ENCODE measurements at regions not wholly inside any gene's neighbourhood (a gene's known extent, or its start where the extent isn't known, plus 50 kb on each side); places are given as distances from the start of the nearest gene placed in this dataset.

DNA sequence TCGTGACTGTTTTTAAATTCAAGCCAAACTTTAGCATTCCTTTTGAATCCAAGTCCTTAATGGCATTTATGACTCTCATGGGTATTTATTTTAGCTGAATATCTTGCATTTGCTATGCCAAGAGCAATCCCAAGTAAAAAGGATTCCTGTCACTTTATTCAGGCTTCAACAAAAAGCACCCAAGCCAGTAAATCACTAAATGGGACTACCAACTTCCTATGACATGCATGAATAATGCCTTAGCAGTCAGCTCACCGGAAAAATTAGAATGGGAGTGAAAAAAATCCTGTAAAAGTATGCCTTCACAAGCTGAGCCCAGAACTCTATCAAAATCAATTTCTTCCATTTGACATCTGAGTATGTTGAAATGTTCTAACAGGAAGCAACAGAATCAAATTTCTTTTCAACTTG, 1297.9 kb downstream of the ROBO2 start (continued):
- TF ChIP-seq ZNF710 (CRISPR knock-in tag; IDR thresholded peaks at IDR 0.05; ENCODE audit: borderline replicate concordance) = no peak
- TF ChIP-seq ZNF460 (CRISPR knock-in tag; IDR thresholded peaks at IDR 0.05; ENCODE audit: borderline replicate concordance) = no peak
- TF ChIP-seq ZMYM3 (CRISPR knock-in tag; IDR thresholded peaks at IDR 0.05) = no peak
- TF ChIP-seq ZNF607 (CRISPR knock-in tag; IDR thresholded peaks at IDR 0.05; ENCODE audit: borderline replicate concordance) = no peak

- no peak for FAIRE-seq
- H3K4me2 ChIP-seq (ENCODE audit: low read depth, low read length) = no peak overlapping the region
Measured at GRCh38 chr3:78338405-78338804, 1298.5 kb downstream of the ROBO2 start.

More at GRCh38 chr3:78338405-78338804, 1298.5 kb downstream of the ROBO2 start:
- Histone ChIP-seq H3K4me1 (ENCODE audit: insufficient read depth, low read length) (no peaks in the 10 kb centered on the region), H4K20me1 (ENCODE audit: insufficient read depth, low read length) (no peaks in the 10 kb centered on the region), H3K79me2 (ENCODE audit: insufficient read depth, low read length) (no peaks in the 10 kb centered on the region), H3K9ac (ENCODE audit: insufficient read depth, low read depth, low read length) (no peak overlapping the region), H3K9me3 (ENCODE audit: low read length) (no peaks in the 10 kb centered on the region), H3K27ac (ENCODE audit: extremely low read length, insufficient read depth, low read length) (no peak overlapping the region), H3K4me3 (replicated peaks in 1 of 3; ENCODE audit: insufficient read depth in 1 of 3, low read depth in 2 of 3, low read length in 3 of 3) (no peak overlapping the region), H2AFZ (ENCODE audit: low read length) (no peak overlapping the region), H3K27me3 (ENCODE audit: control insufficient read depth in 1 of 2, insufficient read depth in 2 of 2, low read length in 2 of 2) (no peaks in the 10 kb centered on the region; a peak in 1 of 5 replicates), H3K36me3 (replicated peaks in 1 of 2; ENCODE audit: control insufficient read depth in 1 of 2, insufficient read depth in 2 of 2, low read length in 2 of 2) (no peaks in the 10 kb centered on the region)
- in situ Hi-C loops (cut with HindIII; ENCODE audit: extremely low pct_ligation_motif_present, low pct_unique_long_range_greater_than_20kb) (no loop called here), intact Hi-C loops (cut with micrococcal nuclease; ENCODE audit: unreplicated experiment) (no loop called here)
- TF ChIP-seq ZNF691 (CRISPR knock-in tag; IDR thresholded peaks at IDR 0.05; ENCODE audit: borderline replicate concordance, low read depth) = no peak
- no peak for TF ChIP-seq HNRNPUL1 (IDR thresholded peaks at IDR 0.05; ENCODE audit: low read depth, low read length)
- no peak for TF ChIP-seq ZNF160 (CRISPR knock-in tag; IDR thresholded peaks at IDR 0.05)
- no peak for TF ChIP-seq JUND (CRISPR knock-in tag; IDR thresholded peaks at IDR 0.05)
- no peak for TF ChIP-seq TIGD3 (CRISPR knock-in tag; IDR thresholded peaks at IDR 0.05; ENCODE audit: borderline replicate concordance)
- ChIA-PET CTCF (ENCODE audit: low intra/inter-chr PET ratio, low total read pairs) (no interaction called here), POLR2A (no interaction called here)
- BruUV-seq (replicated peaks) = no TSS peak
- DNase-seq (ENCODE audit: low spot score) = no peak
- ATAC-seq = no peak
- 1% methylated on average over 2 of the region's 2 CpGs for WGBS (ENCODE audit: low lambda C conversion rate)
